ENCODE measurements at regions not wholly inside any gene's neighbourhood (a gene's known extent, or its start where the extent isn't known, plus 50 kb on each side); places are given as distances from the start of the nearest gene placed in this dataset.

DNA sequence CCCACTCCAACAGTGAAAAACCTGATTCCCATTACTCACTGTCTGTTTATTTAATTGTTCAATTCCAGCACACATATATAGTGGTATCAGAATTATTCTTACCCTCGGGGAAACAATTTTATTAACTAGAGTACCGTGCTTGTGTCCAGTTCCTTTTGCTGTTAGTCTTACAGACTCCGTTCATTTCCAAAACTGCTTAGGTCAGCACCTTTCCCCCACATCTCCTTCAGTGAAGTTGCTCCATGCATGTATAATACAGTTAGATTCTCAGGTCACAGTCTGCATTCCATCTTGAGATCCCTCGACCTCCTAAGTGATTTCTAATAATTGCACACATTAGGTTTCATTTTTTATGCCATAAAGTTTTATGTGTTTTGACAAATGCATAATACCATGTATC, 56.3 kb upstream of the ZNF521 start:
- no peak overlapping the region for H3K4me3 ChIP-seq
- no peak for TF ChIP-seq POLR2AphosphoS5 (IDR thresholded peaks at IDR 0.05; ENCODE audit: borderline replicate concordance, low read depth, low read length)
- TF ChIP-seq EZH2 (IDR thresholded peaks at IDR 0.05) = no peak
- TF ChIP-seq FOXP2 (optimal IDR thresholded peaks at IDR 0.05; ENCODE audit: control extremely low read depth, extremely low read length, insufficient read depth) = no peak
- H3K9ac ChIP-seq (ENCODE audit: insufficient read length) = no peak overlapping the region
- H3K36me3 ChIP-seq (ENCODE audit: insufficient read depth, low read length) = no peaks in the 10 kb centered on the region
- no peak overlapping the region for H3K27ac ChIP-seq
- no peaks in the 10 kb centered on the region for H3K9me3 ChIP-seq (ENCODE audit: low read depth, low read length)
- no peak for DNase-seq (ENCODE audit: low read depth, low spot score)

Measured in SK-N-MC (cell line).